ENCODE measurements at regions not wholly inside any gene's neighbourhood (a gene's known extent, or its start where the extent isn't known, plus 50 kb on each side); places are given as distances from the start of the nearest gene placed in this dataset.
"Not testable (repeated sequence)": the region's sequence is repeated elsewhere in the genome, so short reads cannot be mapped to it uniquely, and the experiment has no call there.

DNA sequence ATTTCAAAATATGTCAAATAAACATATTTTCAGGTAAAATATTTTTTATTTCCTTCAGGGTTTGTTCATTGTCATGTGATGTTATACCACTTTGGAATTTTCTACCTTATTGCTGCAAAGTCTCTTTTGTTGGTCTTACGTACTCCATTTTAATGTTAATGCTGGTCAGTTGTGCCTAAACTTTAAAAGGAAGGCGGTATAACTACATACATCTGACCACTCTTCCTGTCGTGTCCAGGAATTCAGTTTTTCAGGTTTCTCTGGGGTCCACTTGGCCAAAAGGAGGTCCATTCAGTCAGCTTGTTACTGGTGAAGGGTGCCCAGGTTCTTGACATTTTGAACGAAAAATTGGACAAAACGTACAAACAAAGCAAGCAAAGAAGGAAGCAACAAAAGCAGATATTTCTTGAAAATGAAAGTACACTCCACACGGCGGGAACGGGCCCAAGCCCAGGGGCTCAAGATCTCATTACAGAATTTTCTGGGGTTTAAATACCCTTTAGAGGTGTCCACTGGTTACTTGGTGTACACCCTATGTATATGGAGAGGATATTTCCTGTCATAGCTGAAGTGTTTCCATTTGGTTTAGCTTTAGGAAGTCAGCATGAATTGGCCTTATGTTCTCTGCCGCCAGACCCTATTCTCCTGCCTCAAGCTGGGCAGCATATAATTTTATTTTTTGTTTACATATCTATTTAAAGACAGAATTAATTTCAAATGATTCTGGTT lies 471.7 kb upstream of the CDH7 start:
- no peak for DNase-seq

GRCh38 chr18:65269375-65269774 lies 481.4 kb upstream of the CDH7 start:
- no peak for DNase-seq

- DNase-seq: no peak
Observed at GRCh38 chr18:65265761-65266160, 485.1 kb upstream of the CDH7 start.

DNA sequence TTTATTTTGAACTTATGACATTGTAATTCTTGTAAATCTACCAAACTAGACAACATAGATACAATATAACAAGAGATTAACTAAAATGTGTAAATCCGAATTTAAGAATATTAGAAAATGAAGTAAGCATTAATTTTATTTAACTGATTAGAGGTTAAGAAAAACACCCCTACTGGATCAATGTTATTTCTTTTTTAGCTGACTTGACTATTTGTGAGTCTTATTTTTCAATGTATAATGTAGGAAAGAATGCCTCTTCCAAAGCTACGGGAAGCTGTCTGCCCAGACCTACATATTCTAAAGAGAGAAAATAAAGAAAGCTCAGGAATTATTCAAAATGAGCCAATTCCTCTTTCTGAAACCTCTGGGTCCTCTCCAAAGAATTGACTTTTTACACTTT lies 490.8 kb upstream of the CDH7 start:
- DNase-seq: no peak

- DNase-seq: no peak
Observed at GRCh38 chr18:65259403-65259802, 491.4 kb upstream of the CDH7 start.

- DNase-seq: no peak
Observed at GRCh38 chr18:65257149-65257548, 493.7 kb upstream of the CDH7 start.

GRCh38 chr18:65255417-65255816 lies 495.4 kb upstream of the CDH7 start:
- no peak for DNase-seq

GRCh38 chr18:65239787-65240186 lies 511.0 kb upstream of the CDH7 start:
- no peak for DNase-seq

DNA sequence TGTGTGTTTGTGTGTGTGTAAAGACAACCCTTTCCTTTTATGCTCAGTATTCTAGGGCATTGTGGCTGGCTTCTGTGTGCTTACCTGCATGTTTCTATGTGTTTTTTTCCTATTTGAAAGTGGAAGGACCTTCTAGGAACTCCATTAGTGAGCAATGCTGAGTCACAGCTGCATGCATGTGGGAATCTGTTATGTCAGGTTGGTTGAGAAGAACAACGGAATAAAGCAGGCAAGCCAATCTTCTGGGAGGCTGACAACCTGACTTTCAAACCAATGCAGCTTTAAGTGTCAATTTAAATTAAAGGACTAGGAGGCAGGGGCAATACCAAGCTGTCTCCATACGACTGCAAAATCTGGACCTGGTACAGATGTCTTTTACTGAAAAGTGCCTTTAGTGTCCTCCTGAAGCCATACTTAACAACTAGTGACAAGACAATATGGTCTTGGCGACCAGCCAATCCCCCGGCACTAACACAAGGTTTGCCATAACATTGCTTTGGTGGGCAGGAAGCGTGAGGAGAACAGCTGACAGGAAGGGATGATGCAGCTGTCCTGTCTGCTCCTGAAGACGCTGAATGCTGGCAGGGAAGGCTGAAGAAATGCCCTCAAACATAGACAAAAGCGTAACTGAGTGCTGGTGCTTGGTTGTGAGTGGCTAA lies 514.7 kb upstream of the CDH7 start:
- DNase-seq: no peak

DNA sequence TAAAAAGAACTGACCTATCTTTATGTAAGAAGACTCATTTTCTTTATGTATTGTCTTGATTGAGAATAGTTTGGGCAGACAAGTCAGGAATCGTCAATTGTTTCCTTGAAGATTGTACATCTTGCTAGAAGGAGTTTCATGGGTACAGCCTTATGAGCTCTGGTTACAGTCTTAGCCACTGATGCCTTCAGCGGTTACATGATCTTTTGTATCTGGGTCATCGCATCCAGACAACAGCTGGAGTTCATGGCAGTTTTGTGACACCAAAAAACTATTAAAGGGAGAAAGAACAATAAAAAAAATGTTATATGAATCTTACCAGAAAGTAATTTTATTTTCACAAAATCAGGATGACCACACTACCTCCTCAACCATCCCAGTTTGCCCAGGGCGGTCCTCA lies 520.5 kb upstream of the CDH7 start:
- no peak for DNase-seq

DNA sequence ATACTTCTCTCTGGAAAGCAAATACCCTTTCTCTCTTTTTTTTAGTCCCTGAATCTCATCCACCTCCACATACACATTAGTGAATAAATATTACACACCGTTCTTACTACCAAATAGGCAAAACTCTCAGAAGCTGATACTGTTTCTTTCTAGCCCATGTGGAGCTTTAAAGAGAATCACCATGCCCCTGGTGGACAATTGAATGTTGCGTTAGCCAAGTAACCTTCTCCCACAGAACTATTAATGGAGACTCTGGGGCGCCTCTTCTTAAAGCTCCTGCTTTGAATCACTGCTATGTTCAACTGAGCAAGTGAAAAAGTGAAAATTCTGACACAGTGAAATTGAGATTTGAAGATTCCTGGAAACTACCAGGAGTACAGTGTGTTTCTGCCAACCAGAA lies 522.8 kb upstream of the CDH7 start:
- no peak for DNase-seq

DNA sequence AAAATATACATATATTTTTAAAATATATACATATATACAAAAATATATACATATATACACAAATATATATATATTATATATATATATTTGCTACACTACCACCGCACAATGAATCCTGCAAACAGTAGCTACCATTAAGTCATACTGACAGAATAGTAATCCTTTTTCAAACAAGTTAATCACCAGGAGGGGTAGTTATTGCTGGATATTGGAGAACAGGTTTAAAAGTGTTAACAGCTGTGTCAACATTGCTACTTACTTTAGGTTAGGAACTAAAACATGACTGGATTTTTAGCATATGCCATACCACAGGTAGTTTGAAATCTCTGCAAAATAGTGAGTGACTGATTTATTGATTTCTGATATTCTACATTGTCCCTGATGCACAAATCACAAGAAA lies 529.1 kb upstream of the CDH7 start:
- DNase-seq: no peak

DNA sequence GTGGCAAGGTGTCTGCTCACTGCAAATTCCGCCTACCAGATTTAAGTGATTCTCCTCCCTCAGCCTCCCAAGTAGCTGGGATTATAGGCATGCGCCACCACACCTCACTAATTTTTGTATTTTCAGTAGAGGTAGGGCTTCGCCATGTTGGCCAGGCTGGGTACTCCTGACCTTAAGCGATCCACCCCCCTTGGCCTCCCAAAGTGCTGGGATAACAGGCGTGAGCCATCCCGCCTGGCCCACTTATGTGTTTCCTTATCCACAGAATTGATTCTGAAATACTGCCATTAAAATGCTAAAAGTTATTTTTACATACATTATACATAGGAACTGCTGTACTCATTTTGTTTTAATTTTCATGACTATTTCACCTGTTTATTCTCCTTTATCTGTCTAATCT lies 529.7 kb upstream of the CDH7 start:
- no peak for DNase-seq

DNA sequence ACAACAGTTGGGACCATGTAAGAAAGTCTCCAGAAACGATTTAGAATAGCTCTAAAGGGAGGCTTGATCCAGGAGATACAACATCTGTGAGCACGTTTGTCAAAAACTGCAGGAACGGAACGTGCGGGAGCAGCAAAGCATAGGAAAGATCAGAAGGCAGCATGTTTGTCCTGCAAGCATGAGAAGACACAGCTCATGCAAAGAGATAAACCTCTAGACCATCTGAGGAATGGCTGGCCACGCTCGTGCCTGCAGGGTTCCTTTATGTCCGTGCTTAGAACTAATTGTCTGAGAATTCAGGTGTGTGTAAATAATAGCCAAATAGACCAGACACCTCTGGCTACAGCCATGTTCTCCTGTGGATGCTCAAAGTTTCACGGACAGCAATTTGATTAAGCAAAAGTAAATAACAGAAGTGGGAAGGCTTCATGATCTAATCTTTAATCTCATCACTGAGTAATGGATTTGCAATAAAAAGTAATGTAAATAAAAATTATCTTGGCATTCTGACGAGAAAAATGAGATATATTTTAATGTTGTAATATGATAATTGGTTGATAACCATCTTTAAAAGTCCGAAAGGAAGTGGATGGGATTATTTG lies 534.8 kb upstream of the CDH7 start:
- no peak for DNase-seq

- DNase-seq: no peak
Observed at GRCh38 chr18:65214456-65214855, 536.4 kb upstream of the CDH7 start.

- DNase-seq: no peak
Observed at GRCh38 chr18:65206551-65207260, 544.1 kb upstream of the CDH7 start.

DNA sequence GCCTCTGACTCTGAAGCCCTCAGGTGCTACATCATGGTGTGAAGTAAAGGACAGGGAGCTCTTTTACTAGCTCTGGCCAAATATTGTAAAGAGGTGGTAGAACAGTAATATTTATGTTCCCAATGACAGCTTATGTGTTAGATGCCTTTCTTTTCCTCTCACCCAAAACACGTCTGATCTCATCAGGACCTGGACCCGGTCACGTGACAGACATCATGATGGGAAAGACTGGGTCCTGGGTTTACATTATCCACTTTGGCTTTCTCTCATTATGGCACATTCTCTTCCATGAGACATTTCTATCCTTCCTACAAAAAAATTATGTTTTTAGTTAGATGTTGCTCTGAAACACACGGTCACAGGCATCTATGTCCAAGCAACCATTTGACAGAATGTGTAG lies 548.7 kb upstream of the CDH7 start:
- DNase-seq: no peak

- DNase-seq: no peak
Observed at GRCh38 chr18:65175681-65176080, 575.1 kb upstream of the CDH7 start.

DNA sequence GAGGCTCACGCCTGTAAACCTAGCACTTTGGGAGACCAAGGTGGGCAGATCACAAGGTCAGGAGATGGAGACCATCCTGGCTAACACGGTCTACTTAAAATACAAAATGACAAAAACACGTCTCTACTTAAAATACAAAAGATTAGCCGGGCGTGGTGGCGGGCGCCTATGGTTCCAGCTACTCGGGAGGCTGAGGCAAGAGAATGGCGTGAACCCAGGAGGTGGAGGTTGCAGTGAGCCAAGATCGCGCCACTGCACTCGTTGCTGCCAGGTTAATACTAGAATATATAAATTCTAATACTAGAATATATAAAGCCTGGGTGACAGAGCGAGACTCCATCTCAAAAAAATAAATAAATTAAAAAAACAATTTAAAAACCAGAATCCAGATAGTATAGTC lies 588.7 kb upstream of the CDH7 start:
- not testable (repeated sequence) for DNase-seq

DNA sequence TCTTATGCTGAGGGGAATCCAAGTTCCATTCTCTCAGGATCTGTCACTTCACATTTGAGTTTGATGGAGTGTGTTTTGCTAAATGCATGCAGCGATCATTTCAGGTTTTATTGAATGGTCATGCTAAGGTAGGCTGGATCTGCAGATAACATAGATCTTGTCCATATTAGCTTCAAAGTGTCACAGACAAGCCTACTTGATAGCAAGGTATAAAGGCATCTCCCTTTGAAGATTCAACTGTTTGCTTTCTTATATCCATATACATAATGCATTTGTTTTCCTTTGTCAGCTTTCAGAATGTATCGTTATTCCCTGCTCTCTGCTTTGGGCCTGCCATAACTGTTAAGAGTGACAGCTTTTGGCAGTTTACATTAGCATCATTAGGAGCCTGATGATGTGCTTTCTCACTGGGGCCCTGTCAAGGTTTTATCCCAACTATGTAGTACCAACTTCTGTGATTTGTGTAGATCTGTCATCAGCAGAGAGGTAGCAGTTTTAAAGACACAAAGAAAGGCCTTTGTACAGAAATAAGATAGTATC lies 604.3 kb upstream of the CDH7 start:
- no peak for DNase-seq

- no peak for DNase-seq
Observed at GRCh38 chr18:65145312-65145711, 605.5 kb upstream of the CDH7 start.

GRCh38 chr18:65133610-65134009 lies 617.2 kb upstream of the CDH7 start:
- no peak for DNase-seq

GRCh38 chr18:65124633-65125032 lies 626.2 kb upstream of the CDH7 start:
- no peak for DNase-seq

- DNase-seq: no peak
Observed at GRCh38 chr18:65103864-65104263, 646.9 kb upstream of the CDH7 start.
